ENCODE measurements at regions not wholly inside any gene's neighbourhood (a gene's known extent, or its start where the extent isn't known, plus 50 kb on each side); places are given as distances from the start of the nearest gene placed in this dataset.

DNA sequence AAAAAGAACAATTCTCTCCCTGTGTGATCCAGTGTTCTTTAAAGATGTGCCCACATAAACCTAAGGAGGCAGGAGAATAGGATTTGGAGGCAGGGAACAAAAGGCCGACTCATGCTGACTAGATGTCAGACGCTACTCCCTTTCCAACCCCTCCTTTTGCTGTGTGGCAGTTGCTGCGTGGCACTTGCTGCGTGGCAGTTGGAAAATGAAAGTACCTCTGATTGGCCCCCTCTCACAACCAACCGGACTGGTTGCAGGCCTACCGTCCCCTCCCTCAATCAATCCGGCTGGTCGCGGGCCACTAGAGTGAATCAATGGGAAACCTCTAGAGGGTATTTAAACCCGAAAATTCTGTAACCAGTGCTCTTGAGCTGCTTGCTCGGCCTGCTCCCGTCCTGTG is 551.0 kb downstream of the KIF4B start:
- Histone ChIP-seq H3K4me2 (ENCODE audit: low read length) (no peak overlapping the region), H3K4me1 (ENCODE audit: control insufficient read depth in 1 of 2, insufficient read depth in 2 of 2, low read length in 2 of 2) (no peaks in the 10 kb centered on the region), H3K9me2 (ENCODE audit: insufficient read depth) (no peaks in the 10 kb centered on the region), H3K36me3 (ENCODE audit: control insufficient read depth in 1 of 2, insufficient read depth in 2 of 2, low read length in 2 of 2) (no peaks in the 10 kb centered on the region), H3K9ac (ENCODE audit: low read length) (no peak overlapping the region), H3K9me3 (ENCODE audit: control insufficient read depth in 1 of 2, insufficient read depth in 1 of 2, low read depth in 1 of 2, low read length in 2 of 2) (no peaks in the 10 kb centered on the region; a peak in 1 of 4 replicates), H2AFZ (ENCODE audit: low read depth, low read length, poor library complexity, severe bottlenecking) (no peak overlapping the region), H3K27ac (ENCODE audit: low read depth, low read length) (no peak overlapping the region), H3K79me2 (ENCODE audit: insufficient read depth, low read length) (no peaks in the 10 kb centered on the region), H3K27me3 (ENCODE audit: insufficient read depth, low read length) (no peaks in the 10 kb centered on the region), H3K4me3 (replicated peaks in 1 of 2; ENCODE audit: low read depth in 1 of 2, low read length in 2 of 2) (no peak overlapping the region), H4K20me1 (ENCODE audit: insufficient read depth) (no peaks in the 10 kb centered on the region)
- ChIA-PET CTCF (no interaction called here), RAD21 (ENCODE audit: low non-redundant PET in 1 of 2, low total read pairs in 2 of 2, uncharacterized antibody in 2 of 2, unreplicated experiment in 2 of 2) (no interaction called here), POLR2A (no interaction called here)
- intact Hi-C loops (cut with micrococcal nuclease), result no loop called here
- DNase-seq (ENCODE audit: low read depth, low spot score), result no peak
- TF ChIP-seq EZH2phosphoT487 (IDR thresholded peaks at IDR 0.05; ENCODE audit: borderline replicate concordance) (no peak), FOSL1 (IDR thresholded peaks at IDR 0.05; ENCODE audit: low read depth) (no peak), SIN3A (IDR thresholded peaks at IDR 0.05; ENCODE audit: low read depth) (no peak), POLR2AphosphoS5 (IDR thresholded peaks at IDR 0.05; ENCODE audit: low read depth, low read length) (no peak), YY1 (IDR thresholded peaks at IDR 0.05; ENCODE audit: extremely low read depth, insufficient replicate concordance, low read depth, low read length) (no peak), RAD21 (IDR thresholded peaks at IDR 0.05; ENCODE audit: low read depth) (no peak), POLR2A (IDR thresholded peaks at IDR 0.05; ENCODE audit: borderline replicate concordance, extremely low read depth, insufficient read depth, insufficient read length) (no peak), SRF (IDR thresholded peaks at IDR 0.05; ENCODE audit: low read depth) (no peak), SP1 (IDR thresholded peaks at IDR 0.05; ENCODE audit: low read depth) (no peak), ZNF274 (IDR thresholded peaks at IDR 0.05; ENCODE audit: low read depth, low read length) (no peak), TCF7L2 (IDR thresholded peaks at IDR 0.05; ENCODE audit: borderline replicate concordance, extremely low read depth, insufficient read depth, insufficient read length) (no peak)
- TF ChIP-seq, protein P1, sequence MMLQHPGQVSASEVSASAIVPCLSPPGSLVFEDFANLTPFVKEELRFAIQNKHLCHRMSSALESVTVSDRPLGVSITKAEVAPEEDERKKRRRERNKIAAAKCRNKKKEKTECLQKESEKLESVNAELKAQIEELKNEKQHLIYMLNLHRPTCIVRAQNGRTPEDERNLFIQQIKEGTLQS (IDR thresholded peaks at IDR 0.05), result no peak
- TF ChIP-seq, protein P2, sequence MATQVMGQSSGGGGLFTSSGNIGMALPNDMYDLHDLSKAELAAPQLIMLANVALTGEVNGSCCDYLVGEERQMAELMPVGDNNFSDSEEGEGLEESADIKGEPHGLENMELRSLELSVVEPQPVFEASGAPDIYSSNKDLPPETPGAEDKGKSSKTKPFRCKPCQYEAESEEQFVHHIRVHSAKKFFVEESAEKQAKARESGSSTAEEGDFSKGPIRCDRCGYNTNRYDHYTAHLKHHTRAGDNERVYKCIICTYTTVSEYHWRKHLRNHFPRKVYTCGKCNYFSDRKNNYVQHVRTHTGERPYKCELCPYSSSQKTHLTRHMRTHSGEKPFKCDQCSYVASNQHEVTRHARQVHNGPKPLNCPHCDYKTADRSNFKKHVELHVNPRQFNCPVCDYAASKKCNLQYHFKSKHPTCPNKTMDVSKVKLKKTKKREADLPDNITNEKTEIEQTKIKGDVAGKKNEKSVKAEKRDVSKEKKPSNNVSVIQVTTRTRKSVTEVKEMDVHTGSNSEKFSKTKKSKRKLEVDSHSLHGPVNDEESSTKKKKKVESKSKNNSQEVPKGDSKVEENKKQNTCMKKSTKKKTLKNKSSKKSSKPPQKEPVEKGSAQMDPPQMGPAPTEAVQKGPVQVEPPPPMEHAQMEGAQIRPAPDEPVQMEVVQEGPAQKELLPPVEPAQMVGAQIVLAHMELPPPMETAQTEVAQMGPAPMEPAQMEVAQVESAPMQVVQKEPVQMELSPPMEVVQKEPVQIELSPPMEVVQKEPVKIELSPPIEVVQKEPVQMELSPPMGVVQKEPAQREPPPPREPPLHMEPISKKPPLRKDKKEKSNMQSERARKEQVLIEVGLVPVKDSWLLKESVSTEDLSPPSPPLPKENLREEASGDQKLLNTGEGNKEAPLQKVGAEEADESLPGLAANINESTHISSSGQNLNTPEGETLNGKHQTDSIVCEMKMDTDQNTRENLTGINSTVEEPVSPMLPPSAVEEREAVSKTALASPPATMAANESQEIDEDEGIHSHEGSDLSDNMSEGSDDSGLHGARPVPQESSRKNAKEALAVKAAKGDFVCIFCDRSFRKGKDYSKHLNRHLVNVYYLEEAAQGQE (IDR thresholded peaks at IDR 0.05; ENCODE audit: low read depth), result no peak
- no peak for ATAC-seq
- BruUV-seq (replicated peaks), result no TSS peak
